Stimulated activated naive CD8-positive, alpha-beta T cell treated with anti-CD3 and anti-CD28 coated beads, Interleukin-15, amount 100 ng/mL, for 72 hours (primary cell): ENCODE measurements at regions not wholly inside any gene's neighbourhood (a gene's known extent, or its start where the extent isn't known, plus 50 kb on each side); places are given as distances from the start of the nearest gene placed in this dataset.

Experiments
- ATAC-seq: fragments of 150-1000 bp; cut with Tn5 transposase; 2 replicates; pipeline ENCODE4 v1.10.0; 2021; ENCODE audit warnings: mild to moderate bottlenecking, moderate library complexity
- DNase-seq, 2 donors: peaks; one replicate each; pipeline ENCODE4 v3.0.0; 2021 to 2022
- H3K27ac Mint-ChIP-seq, 2 donors: one replicate each; pipeline ENCODE4 v1.8.0; 2022; ENCODE audit warnings: mild to moderate bottlenecking in 2 of 2, mixed read lengths in 2 of 2, moderate library complexity in 2 of 2
- H3K27me3 Mint-ChIP-seq: one replicate; pipeline ENCODE4 v1.8.0; 2022; ENCODE audit warnings: mixed read lengths
- H3K4me1 Mint-ChIP-seq: one replicate; pipeline ENCODE4 v1.8.0; 2022; ENCODE audit warnings: mild to moderate bottlenecking, mixed read lengths
- H3K4me3 Mint-ChIP-seq, 2 donors: one replicate each; pipeline ENCODE4 v1.8.0; 2022; ENCODE audit warnings: mild to moderate bottlenecking in 2 of 2, mixed read lengths in 2 of 2, moderate library complexity in 1 of 2
- H3K9me3 Mint-ChIP-seq, 2 donors: one replicate each; pipeline ENCODE4 v1.8.0; 2022; ENCODE audit warnings: mixed read lengths in 2 of 2

DNA sequence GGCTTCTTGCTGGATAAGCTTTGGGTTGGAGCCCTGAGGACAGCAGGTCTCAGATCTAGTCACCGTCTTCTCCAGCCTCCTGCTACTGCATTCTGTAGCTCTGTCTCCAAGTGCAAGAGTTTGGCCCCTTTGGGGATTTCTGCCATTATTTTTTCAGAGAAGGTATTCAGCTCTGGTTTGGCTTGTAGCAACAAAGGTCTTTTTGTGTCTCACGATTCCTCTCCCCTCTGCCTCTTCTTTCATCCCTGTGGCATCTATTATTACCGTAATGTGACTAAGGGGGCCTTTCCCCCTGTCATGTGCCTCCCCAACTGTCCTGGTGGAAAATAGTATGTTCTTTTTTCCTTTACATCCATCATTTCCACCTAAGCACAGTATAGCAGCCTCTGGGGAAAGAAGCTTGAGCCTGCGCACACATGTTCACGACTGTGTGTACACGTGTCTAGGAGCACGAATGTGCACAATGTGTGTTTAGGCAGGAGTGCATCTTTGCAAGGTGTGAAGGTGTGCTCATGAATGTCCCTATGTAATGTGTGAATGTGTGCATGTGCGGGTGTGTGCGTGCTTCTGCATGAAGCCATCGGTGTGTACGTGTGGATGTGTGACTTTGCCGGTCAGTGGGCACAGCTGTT is 273.9 kb downstream of the ZNF536 start:
- DNase-seq (no peak), ATAC-seq (no peak)
- Mint-ChIP-seq H3K4me3 (no peak overlapping the region), H3K9me3 (no peaks in the 10 kb centered on the region), H3K27me3 (peaks cover 35% of the 10 kb centered on the region), H3K4me1 (no peaks in the 10 kb centered on the region), H3K27ac (peak overlapping the region in 1 of 2 donors; percentile 88)

DNA sequence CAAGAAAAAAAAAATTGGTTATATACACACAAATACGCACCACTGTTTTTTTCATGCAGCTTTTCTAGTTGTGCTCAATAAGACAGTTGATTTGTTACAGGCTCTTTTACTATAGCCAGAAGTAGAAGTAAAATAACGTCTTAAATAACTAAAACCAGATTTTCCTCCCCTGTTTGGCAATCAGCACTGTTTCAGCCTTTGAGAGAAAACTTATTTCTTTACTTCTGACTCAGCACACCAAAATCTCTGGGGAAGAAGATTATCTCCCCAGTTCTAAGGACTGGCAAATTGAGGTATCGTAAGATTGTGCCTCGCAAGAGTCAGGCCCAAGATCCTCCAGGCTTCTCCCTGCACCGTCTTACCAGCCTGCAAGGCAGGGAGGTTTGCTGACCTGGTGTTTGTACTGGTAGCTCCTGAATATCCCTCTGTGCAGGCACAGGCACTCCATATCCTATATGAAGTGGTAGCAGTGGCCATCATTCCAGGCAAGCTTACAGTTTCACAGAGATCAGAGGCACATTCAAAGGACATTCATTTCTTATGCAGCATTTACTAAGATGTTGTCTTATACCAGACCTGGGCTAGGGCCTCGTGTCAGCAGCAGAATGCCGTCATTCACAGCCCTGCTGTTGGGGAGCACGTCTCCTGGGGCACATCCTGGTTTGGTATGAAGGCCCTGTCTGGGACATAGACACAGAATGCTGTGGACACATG is 268.2 kb downstream of the ZNF536 start:
- no peak for DNase-seq
- ATAC-seq = no peak
- Mint-ChIP-seq H3K27me3 (no peaks in the 10 kb centered on the region), H3K4me1 (no peaks in the 10 kb centered on the region), H3K27ac (no peak overlapping the region), H3K4me3 (no peak overlapping the region), H3K9me3 (peaks cover 8 to 9% of the 10 kb centered on the region in 2 donors)

DNA sequence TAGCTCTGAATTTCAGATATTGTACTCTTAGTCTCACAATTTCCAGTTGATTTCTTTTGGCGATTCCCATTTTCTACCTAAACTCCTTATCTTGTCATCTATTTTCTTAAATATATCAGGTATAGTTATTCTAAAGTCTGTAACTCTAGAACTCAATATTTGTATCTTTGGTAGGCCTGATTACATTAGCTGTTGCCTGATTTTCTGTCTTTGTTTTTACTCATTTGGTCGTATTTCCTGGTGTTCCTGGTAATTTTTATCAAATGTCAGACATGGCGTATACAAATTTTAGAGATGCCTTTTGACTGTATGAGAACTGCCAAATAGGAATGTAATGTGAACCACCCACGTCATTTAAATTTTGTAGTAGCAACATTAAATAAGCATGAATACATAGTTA is 266.7 kb downstream of the ZNF536 start:
- Mint-ChIP-seq H3K27me3 (no peaks in the 10 kb centered on the region), H3K9me3 (peaks cover 8 to 9% of the 10 kb centered on the region in 2 donors)
- DNase-seq = no peak

DNA sequence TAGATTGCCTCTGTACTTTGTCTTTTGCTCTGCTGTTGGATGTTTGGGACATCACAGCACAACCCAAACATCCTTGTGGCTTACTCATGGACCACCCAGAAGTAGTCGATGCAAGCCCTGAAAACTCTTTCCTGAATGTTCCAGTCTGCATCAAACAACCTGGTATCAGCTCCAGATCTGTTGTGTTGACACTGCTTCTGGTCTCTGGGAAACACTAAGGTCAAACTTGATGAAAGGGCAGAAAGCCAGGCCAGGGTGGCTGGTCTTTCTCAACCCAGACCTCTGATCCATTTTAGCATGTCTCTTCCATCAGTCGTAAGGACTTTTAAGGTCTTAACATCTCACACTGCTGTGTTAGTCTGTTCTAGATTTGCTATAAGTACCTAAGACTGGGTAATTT is 265.7 kb downstream of the ZNF536 start:
- Mint-ChIP-seq H3K27ac (no peak overlapping the region), H3K9me3 (peaks cover 8 to 9% of the 10 kb centered on the region in 2 donors), H3K27me3 (no peaks in the 10 kb centered on the region), H3K4me3 (no peak overlapping the region), H3K4me1 (no peaks in the 10 kb centered on the region)
- ATAC-seq (no peak), DNase-seq (no peak)

More for the DNA sequence above, 266.7 kb downstream of the ZNF536 start:
- no peak overlapping the region for H3K4me3 Mint-ChIP-seq
- ATAC-seq = no peak
- no peaks in the 10 kb centered on the region for H3K4me1 Mint-ChIP-seq
- H3K27ac Mint-ChIP-seq = no peak overlapping the region

DNA sequence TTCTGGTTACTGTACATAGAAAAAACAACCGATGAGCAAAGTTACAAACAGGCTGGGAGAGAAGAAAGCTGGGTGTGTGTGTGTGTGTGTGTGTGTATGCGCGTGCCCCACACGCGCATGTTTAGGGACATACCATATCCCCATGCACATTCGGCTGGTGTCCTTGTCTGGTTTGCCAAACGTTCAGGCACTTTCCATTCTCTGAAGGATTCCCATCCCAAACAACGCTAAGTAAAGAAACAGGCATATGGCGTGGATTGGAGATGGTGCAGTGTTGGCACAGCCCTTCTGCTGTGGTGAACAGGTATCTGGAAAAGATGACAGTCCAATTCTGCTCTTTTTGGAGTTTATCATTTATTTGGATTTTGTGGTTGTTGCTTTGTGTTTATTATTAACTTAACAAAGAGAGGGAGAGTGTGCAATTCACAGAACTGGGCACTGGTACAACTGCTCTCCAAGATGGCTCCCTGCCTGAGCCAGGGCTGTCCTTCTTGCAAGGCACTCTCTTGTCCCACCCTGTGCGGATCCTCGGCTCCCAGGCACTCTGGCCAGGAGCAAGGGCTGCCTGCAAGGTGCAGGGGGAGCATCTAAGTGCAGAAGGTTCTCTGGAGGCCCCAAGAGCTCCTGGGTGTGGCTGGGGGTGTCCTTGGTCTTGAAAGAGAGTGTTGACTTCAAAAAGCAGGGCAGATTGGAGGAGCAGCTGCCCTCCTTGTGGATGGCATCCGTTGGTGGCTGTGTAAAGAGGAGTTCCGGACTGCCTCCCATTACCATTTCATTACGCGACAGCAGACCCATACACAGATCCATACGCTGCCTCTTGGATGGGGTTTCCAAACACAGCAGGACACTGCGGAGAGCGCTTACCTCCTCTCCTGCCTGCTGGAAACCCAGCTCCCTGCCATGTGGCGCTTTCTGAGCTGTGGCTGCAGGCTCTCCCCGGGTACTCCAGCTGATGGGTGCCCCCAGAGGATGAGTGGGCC is 263.1 kb downstream of the ZNF536 start:
- no peak for DNase-seq
- Mint-ChIP-seq H3K4me3 (no peak overlapping the region), H3K27me3 (no peaks in the 10 kb centered on the region), H3K9me3 (peaks cover 8 to 9% of the 10 kb centered on the region in 2 donors), H3K4me1 (no peaks in the 10 kb centered on the region), H3K27ac (no peak overlapping the region)
- ATAC-seq = no peak

DNA sequence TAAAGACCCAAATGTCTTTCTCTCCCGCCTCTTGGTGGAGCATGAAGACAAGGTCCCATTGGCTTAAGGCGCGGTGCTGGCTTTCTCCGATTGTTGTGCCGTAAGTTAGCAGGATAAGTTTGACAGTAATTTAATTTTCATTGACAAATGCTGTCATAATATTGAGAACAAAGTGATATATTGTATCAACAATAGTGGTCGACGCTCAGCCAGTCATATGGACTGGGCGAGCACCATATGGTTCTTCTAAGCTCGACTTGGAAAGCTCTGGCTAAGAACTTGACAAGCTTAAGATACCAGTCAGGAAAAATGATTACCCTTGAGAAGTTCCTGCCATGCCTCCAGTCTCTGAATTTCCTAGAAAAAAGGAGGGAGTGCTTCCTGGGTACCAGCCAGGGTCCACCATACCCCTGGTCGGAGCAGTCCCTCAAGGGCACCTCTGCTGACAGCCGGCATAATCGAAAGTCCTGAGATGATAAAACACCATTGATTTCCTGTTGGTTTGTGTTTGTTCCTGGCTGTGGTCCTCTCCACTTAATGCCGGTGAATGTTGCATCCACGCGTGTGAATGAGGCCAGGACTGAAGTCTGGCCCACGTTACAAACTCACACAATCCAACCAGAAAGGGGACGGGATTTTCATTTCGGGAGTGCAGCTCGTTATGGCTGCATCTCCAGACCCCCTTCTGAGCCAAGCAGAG is 262.1 kb downstream of the ZNF536 start:
- ATAC-seq (no peak), DNase-seq (no peak)

DNA sequence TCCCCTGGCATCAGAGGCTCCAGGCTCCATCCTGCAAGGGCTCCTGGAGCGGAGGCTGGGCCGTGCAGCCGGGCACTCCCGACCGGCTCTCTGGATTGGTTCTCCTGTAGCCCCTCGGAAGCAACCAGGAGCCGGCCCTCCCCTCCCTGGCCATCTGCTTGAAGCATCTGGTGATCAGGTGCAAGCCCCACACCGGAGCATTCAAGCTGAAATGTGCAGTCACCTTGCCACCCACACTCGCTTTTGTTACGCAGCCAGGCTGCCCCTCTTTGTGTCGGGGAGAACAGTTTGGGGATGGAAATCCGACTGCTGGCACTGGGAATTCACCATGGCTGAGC is 258.8 kb downstream of the ZNF536 start:
- DNase-seq = no peak
- Mint-ChIP-seq H3K27me3 (no peaks in the 10 kb centered on the region), H3K27ac (no peak overlapping the region), H3K9me3 (no peaks in the 10 kb centered on the region), H3K4me3 (no peak overlapping the region), H3K4me1 (no peaks in the 10 kb centered on the region)
- no peak for ATAC-seq

More for the DNA sequence above, 262.1 kb downstream of the ZNF536 start:
- Mint-ChIP-seq H3K4me1 (no peaks in the 10 kb centered on the region), H3K27me3 (no peaks in the 10 kb centered on the region), H3K27ac (peak overlapping the region in 1 of 2 donors; percentile 12), H3K9me3 (peaks cover 8 to 9% of the 10 kb centered on the region in 2 donors), H3K4me3 (no peak overlapping the region)

DNA sequence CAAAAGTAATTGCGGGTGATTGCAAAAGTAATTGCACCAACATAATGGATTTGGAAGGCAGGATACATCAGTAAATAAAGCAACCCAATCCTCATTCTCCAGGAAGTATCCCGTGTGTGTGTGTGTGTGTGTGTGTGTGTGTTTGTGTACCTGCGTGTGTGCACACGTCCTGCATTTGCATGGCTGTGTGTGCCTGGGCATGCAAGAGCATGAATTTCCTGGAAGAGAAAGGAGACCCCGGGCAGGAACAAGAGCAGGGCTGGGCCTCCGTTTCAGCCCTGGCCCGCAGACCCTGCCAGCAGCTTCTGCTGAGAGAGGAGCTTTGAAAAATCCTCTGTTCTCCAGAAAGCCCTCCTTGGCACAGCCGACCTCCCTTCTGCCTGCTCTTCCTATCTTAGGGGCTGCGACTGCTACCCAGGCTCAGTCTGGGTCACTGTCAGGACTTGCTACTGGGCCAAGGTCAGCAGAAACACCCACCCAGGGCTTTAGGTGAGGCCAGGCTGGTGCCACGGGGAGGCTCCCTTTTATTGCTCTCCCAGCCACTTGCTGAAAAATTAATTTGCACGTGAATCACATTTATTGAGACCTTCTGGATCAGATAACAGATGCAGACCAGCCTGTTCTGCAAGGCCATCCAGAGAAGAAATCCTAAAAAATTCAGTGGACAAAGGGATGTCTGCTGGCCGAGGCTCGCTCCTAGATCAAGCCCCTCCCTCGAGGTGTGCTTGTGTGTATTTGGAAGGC is 258.3 kb downstream of the ZNF536 start:
- ATAC-seq (no peak), DNase-seq (no peak)

DNA sequence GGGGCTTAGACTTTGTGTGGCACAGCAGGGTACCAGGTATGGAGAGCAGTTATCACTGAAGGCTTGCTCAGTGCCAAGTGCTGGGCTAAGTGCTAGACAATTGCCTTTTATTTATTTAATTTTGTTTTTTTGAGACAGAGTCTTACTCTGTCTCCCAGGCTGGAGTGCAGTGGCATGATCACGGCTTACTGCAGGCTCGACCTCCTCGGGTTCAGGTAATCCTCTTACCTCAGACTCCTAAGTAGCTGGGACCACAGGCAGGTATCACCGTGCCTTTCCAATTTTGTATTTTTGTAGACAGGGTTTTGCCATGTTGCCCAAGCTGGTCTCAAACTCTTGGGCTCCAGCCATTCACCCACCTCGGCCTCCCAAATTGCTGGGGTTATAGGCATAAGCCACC is 256.9 kb downstream of the ZNF536 start:
- ATAC-seq = no peak
- H3K27me3 Mint-ChIP-seq = no peaks in the 10 kb centered on the region
- no peaks in the 10 kb centered on the region for H3K4me1 Mint-ChIP-seq
- DNase-seq = no peak
- H3K9me3 Mint-ChIP-seq = peaks cover 6 to 9% of the 10 kb centered on the region in 2 donors
- H3K4me3 Mint-ChIP-seq = no peak overlapping the region
- H3K27ac Mint-ChIP-seq = peak overlapping the region in 1 of 2 donors; percentile 42

More for the DNA sequence above, 258.3 kb downstream of the ZNF536 start:
- no peak overlapping the region for H3K27ac Mint-ChIP-seq
- H3K27me3 Mint-ChIP-seq = no peaks in the 10 kb centered on the region
- H3K4me1 Mint-ChIP-seq = no peaks in the 10 kb centered on the region
- H3K9me3 Mint-ChIP-seq = no peaks in the 10 kb centered on the region
- H3K4me3 Mint-ChIP-seq = no peak overlapping the region

DNA sequence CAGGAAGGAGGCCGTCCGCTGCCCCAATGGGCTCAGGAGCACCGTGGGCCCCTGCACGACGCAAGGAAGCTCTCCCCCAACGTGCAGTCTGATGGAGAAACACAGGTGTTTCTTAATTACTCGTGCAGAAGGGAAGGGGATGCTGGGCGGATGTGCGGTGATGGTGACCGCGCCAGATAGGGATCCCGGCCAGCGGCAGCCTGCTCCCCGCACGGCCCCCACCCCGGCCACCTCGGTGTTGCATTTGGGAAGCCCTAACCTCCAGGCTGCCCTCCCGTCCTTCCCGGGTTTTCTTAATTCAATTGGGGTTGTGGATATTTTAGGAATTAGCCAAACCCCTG is 254.4 kb downstream of the ZNF536 start:
- Mint-ChIP-seq H3K27ac (no peak overlapping the region), H3K4me1 (no peaks in the 10 kb centered on the region), H3K9me3 (peaks cover 16 to 21% of the 10 kb centered on the region in 2 donors), H3K27me3 (no peaks in the 10 kb centered on the region), H3K4me3 (no peak overlapping the region)
- DNase-seq = no peak
- no peak for ATAC-seq

DNA sequence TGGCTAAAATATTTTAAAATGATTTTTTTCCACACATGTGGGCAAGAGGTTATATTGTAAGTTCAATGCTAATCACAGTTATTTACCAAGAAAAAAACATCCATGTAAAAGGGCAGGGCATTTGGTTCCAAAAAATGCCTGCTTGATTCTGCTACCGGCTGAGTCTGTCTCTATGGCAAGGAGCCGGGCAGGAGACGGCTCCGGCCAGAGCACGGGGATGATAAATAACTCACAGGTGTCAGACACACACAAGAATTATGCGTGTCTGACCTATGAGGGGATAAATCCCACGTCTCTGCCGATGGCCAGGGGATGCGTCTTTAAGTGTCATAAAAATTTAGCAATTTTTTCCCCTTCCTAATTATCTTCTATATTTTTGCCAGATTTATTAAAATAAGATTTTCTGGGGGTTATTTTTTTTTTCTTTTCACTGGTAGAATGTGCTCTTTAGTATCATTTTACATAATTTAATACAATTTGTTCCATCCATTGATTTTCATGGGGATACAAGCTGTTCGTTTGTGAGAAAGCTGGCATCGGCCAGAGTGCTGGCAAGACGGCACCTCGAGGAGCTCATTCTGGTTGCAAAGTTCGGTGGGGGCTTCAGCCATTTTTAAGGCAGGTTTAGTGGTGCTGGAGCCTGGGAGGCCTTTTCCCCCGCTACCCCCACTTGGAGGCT is 253.9 kb downstream of the ZNF536 start:
- Mint-ChIP-seq H3K4me1 (no peaks in the 10 kb centered on the region), H3K27me3 (no peaks in the 10 kb centered on the region), H3K9me3 (peaks cover 16 to 21% of the 10 kb centered on the region in 2 donors), H3K27ac (no peak overlapping the region), H3K4me3 (no peak overlapping the region)
- DNase-seq = no peak
- no peak for ATAC-seq

DNA sequence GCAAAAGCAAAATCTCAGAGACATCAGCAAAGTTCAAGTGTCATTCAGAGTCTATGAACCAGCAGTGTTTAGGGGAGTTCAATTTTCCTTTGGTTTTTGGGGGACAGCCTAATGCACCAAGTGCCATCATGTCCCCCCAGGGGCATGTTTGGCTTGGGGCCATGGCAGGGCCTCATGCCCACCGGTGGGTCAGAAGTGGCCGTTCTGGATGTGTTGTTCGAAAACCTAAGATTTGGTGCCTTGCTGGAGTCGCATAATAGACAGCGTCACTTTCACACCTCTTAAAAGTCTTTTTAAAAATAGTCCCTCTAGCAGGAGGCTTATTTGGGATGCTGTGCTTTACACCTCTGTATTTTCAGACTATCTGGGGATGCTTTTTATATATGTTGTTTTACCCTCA is 250.1 kb downstream of the ZNF536 start:
- H3K9me3 Mint-ChIP-seq = peaks cover 16 to 21% of the 10 kb centered on the region in 2 donors
- no peak for ATAC-seq
- H3K4me1 Mint-ChIP-seq = no peaks in the 10 kb centered on the region
- no peak for DNase-seq
- no peak overlapping the region for H3K4me3 Mint-ChIP-seq
- peaks cover 10% of the 10 kb centered on the region for H3K27me3 Mint-ChIP-seq
- H3K27ac Mint-ChIP-seq = no peak overlapping the region

DNA sequence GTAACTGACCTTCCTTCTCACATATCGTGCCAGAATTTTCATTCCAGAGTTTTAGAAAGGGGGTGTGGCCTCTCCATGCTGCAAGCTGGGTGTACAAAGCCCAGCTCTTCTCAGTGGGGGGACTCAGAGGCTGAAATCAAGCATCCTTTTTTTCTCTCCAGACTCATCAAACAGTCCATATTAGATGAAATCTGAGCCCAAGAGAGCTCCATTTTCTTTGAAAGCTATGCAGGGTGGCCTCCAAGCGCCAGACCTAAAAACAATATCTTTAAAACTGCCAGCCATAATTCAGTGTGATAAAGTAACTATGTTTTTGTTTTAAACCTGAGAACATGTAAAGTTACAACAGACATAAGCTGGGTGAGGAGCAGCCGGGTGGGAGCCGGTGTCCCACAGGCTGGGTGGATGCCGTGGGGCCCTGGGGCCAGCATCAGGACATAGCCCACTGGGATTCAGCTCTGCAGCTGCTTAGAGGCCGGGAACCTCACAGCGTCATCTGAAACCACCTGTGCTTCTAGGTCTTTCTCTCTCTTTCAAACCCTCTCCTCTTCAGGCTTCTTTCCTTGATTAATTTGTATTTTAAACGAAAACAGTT is 249.2 kb downstream of the ZNF536 start:
- H3K9me3 Mint-ChIP-seq = peaks cover 16 to 21% of the 10 kb centered on the region in 2 donors
- ATAC-seq = no peak
- H3K4me1 Mint-ChIP-seq = no peaks in the 10 kb centered on the region
- DNase-seq = no peak
- peaks cover 10% of the 10 kb centered on the region for H3K27me3 Mint-ChIP-seq
- no peak overlapping the region for H3K27ac Mint-ChIP-seq
- H3K4me3 Mint-ChIP-seq = no peak overlapping the region

DNA sequence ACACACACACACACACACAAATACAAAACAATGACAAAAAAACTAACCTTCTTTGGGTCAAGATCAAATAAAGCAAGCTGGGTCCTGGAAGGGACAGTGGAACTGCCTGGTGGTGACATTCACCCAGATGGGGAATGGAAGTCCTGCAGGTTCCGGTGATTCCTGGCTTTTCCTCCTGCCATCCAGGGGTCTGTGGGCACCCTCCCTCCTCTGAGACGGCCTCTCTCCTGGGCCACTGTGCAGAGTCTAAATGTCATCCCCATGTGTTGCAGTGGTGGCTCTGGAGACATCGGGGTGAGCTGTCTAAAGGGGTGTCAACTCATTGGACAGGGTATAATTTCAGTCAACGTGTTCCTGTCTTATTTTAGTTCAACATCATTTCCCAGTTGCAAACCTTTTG is 248.2 kb downstream of the ZNF536 start:
- ATAC-seq (no peak), DNase-seq (no peak)
- Mint-ChIP-seq H3K27me3 (peaks cover 10% of the 10 kb centered on the region), H3K4me1 (no peaks in the 10 kb centered on the region), H3K27ac (no peak overlapping the region), H3K4me3 (no peak overlapping the region), H3K9me3 (peaks cover 19 to 21% of the 10 kb centered on the region in 2 donors)
